ACHN (cell line): ENCODE measurements at regions not wholly inside any gene's neighbourhood (a gene's known extent, or its start where the extent isn't known, plus 50 kb on each side); places are given as distances from the start of the nearest gene placed in this dataset.

Source experiments
- DNase-seq: peaks from one replicate; pipeline ENCODE4 v3.0.0-alpha.2; 2015
- in situ Hi-C: cut with HindIII; loops from 2 replicates; pipeline ENCODE4 v1.10.0; 2017; ENCODE audit warnings: low sequenced_read_pairs, low pct_ligation_motif_present, low pct_unique_long_range_greater_than_20kb

DNA sequence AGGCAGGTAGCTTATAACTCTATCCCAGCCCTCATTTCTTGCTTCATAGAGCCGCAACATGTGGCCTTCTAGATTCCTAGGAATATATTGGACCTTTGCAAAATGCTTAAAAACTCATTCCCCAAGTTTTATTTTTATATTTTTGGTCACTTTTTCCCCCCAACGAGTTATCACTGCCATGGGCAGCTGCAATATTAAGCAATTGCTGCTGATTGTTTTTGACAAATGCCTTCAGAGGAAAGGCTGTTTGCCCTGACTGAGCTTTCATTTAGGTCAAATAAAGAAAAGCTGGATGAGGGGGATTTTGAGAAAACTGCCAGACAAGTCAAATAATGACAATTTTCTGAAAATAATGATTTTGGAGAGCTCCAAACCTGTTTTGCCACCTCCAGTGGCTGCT, 976.9 kb upstream of the MBL2 start:
- in situ Hi-C loops = no loop called here
- DNase-seq = no peak

DNA sequence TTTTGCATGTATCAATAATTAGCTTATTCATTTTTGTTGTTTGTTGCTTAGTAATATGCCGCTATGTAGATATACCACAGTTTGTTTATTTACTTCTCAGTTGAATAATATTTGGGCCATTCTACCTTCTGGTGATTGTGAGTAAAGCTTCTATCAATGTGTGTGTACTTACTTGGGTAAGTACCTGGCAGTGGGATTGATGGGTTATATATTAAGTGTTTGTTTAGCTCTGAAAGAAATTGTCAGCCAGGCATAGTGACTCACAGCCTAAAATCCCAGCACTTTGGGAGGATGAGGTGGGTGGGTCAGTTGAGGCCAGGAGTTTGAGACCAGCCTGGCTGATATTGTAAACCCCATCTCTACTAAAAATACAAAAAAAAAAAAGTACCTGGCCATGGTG, 975.7 kb upstream of the MBL2 start:
- no peak for DNase-seq

DNA sequence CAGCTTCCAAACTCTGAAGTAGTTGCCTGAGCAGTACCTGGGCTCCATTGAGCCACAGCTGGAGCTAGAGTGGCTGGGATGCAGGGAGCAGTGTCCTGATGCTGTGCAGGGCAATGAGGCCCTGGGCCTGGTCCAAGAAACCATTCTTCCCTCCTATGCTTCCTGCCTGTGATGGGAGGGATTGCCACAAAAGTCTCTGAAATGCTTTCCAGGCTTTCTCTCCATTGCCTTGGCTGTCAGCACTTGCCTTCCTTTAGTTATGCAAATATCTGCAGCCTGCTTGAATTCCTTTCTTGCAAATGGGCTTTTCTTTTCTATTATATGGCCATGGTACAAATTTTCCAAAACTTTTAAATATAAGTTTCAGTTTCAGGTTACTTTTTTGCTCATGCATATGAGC, 972.2 kb upstream of the MBL2 start:
- in situ Hi-C loops = no loop called here
- no peak for DNase-seq

More for the DNA sequence above, 975.7 kb upstream of the MBL2 start:
- in situ Hi-C loops = no loop called here

DNA sequence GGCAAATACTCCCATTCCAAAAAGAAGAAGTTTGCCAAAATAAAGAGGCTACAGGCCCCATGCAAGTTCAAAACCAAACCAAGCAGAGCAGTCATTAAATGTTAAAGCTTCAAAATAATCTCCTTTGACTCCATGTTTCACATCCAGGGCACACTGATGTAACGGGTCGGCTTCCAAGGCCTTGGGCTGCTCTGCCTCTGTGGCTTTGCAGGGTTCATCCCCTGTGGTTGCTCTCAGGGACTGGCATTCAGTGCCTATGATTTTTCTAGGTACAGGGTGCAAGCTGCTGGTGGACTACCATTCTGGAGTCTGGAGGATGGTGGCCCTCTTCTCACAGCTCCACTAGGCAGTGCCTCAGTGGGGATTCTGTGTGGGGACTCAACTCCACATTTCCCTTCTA, 971.6 kb upstream of the MBL2 start:
- in situ Hi-C loops = no loop called here

DNA sequence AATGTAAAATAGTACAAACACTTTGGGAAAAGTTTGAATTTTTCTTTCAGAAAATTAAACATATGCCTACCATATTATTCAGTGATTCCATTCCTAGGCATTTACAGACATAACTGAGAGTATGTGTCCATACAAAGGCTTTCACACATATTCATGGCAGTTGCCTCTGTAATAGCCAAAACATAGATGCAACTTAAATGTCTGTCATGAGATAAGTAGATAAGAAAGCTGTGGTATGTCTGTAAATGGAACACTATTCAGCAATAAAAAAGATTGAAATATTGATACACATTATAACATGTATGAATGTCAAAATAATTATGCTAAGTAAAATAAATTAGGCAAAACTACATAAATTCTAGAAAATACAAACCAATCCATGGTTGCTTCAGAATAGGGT, 964.5 kb upstream of the MBL2 start:
- DNase-seq = no peak
- in situ Hi-C loops = no loop called here

More for the DNA sequence above, 971.6 kb upstream of the MBL2 start:
- DNase-seq = no peak

DNA sequence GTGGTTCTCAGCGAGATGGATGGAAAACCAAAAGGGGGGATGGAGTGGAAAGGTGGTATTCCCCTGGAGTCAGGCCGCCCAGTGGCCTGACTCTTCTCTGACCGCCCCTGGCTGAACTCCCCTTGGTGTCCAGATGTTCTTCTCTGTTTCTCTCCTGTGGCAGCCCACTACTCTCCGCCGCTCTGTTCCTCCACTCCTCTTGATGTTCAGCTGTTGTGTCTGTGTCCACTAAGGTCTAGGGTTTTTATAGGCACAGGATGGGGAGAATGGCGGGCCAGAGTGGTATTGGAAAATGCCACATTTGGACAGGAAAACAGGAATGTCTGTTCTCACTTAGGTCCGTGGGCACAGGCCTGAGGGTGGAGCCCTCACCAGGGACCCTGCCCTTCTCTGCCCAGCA, 954.3 kb upstream of the MBL2 start:
- in situ Hi-C loops = no loop called here

DNA sequence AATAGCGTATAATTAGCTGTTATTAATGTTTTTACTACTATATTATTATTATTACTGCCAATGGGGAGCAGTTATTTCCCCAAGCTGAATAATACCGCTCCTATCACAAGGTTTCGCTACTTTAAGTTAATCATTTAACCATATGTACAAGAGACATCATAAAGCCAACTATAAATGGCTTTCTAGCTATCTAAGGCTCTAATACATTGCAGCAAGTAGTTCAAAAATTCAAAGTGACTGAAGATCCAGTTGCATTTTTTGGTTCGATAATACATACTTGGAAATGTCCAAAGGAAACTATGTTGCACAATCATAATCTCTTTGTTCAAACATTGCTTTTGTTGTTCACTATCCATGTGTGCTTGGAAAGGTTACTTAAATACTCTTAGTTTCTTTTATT, 952.0 kb upstream of the MBL2 start:
- no peak for DNase-seq
- in situ Hi-C loops = no loop called here

More for the DNA sequence above, 954.3 kb upstream of the MBL2 start:
- no peak for DNase-seq

DNA sequence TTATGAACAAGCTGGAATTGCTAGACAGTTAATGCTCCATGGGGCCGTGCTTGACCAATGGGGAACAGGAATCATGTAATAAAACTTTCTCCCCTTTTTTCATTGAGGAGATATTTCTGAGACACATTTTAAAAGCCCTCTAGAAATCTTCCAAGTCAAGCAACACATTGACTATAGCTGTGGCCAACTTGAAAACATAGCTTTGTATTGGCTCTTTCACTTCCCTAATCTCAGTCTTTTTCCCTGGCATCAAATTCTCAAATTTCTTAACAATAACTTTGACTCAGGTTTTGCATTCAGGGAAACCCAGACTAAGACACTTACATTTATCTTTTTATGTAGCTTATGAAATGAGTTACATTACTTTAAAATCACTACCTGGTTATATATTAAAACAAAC, 947.1 kb upstream of the MBL2 start:
- in situ Hi-C loops = no loop called here
- DNase-seq = no peak

DNA sequence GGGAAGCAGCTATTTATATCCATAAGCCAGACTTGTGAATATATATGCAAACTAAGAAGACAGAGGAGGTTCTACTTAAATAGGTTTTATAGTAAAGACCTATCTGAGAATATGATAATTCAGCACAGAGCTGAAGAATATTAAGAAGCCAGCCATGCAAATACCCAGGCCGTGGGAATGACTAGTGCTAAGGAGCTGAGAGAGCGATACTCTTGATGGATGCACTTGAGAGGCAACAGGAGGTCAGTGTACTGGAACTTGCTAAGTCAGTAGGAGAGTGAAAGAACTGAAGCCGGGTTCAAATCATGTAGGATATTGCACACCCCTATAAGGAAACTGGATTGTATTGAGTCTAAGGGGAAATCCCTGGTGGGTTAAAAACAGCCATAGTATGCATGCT, 943.6 kb upstream of the MBL2 start:
- in situ Hi-C loops = no loop called here
- no peak for DNase-seq

DNA sequence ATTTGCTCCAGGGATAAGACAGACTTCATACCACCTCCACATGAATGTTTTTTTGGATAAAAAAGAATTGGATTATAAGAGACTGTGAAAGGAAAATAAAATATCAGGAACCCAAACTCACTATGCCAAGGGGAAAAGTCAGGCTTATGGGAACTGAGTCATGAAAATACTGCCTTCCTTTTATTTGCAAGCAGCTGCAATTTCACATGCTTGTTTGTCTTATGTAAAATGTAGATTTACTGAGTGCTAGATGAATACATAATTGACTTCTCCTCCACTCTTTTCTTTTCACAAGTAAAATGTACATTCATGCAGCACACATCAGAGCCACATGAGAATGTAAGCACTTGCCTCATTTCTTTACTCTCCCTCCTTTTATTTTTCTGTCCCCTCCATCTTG, 940.8 kb upstream of the MBL2 start:
- in situ Hi-C loops = no loop called here
- no peak for DNase-seq

DNA sequence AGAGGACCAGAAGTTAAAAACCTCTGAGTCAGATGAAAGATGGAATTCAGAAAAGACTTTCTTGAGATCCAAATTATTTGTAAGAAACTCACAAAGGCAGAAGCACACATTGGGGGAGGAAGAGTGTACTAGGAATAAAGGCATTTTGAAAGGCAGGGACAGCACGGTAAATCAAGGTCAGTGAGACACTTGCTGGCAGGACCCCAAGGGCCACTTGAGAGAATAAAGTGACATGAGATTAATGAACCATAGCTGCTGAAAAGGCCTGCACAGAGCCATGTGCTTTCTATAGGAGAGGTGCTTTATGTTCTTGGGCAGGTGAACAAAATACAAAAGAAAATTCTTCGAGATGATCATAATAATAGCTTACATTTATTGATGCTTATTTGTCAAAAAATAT, 929.9 kb upstream of the MBL2 start:
- DNase-seq = no peak
- in situ Hi-C loops = no loop called here

DNA sequence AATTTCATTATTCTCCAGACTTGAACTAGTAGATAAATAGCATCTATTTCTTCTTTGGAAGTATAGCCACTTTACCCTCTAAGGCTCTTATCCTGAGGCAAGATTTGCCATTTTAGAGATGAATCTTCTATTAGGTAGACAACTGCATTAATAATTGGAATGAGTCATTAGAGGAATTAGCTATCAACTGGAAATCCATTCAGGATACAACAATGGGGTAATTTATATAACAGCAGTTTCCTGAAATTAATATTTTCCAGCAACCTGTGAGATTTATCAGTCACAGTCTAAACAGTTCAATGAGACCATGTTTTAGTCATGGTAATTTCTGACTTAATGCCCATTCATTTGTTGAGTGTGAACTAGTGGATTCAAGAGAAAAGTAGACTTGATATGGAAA, 928.6 kb upstream of the MBL2 start:
- in situ Hi-C loops = no loop called here
- DNase-seq = no peak

DNA sequence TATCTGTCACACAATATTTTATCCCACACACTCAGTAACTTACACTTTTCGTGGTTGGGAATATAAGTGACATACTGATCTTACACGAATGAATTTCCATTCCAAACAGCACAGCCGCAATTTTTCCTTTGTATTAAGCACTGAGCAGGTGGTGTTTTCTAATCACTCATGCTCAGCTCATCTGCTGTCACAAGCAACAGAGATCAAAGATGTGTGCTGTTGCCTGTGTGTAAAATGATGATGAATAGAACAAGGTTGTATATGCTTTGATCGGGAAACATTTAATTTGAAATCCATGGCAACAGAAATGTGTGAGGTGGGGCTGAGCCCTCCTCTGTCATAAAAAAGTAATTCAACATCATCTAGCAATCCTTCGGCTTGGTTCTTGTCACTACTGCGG, 927.7 kb upstream of the MBL2 start:
- DNase-seq = no peak
- in situ Hi-C loops = no loop called here

DNA sequence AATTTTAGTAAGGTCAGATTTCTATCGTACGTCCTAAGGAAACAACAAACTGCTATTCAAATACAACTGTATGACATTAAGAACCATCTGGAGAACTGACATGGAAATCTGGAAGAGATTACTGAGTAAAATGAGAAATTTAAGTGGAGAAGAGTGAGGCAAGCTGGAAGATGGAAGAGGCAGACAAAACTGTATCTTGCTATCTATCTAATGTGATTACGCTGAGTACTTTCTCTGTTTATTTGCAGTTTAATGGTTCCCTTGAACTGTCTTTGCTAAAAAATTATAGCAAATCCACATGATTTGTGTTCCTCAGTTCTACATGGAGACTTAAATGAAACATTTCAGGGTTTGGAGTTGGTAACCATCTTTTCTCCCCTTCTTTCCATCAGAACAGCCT, 927.1 kb upstream of the MBL2 start:
- in situ Hi-C loops = no loop called here
- DNase-seq = no peak

DNA sequence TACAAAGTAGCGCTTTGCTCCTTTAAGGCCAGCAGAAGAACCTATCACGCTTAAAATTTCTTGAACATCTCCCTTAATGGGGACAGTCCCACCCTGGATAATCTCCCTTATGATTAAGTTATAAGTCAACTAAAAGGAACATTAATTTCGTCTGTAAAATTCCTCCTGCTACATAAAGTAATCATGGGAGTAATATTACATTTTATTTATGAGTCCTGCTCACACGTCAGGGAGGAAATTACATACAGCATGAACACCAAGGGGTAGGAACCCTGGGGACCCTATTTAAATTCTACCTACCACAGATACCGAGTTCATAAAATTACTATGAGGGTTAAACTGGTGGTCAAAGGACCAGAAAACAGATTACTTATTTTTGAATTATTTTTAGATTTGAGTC, 926.6 kb upstream of the MBL2 start:
- in situ Hi-C loops = no loop called here
- no peak for DNase-seq

DNA sequence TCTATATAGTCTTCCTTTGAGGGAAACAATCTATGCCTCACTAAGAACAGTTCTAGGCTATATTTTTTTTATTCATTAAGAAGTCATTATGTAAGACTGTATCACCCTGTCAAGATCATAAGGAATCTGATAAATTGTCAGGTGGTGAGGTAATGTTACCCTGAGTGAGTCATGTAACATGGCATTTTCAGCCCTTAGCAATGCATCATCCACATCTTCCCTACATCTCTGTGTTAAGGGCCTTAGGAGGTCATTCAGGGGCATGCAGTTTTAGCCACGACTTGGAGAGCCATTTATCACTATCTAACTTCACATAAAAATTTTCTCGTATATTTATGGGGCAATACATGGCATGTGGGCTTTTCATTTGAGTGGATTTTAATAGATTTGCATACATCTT, 924.5 kb upstream of the MBL2 start:
- in situ Hi-C loops = no loop called here
- peak; percentile 44 for DNase-seq

DNA sequence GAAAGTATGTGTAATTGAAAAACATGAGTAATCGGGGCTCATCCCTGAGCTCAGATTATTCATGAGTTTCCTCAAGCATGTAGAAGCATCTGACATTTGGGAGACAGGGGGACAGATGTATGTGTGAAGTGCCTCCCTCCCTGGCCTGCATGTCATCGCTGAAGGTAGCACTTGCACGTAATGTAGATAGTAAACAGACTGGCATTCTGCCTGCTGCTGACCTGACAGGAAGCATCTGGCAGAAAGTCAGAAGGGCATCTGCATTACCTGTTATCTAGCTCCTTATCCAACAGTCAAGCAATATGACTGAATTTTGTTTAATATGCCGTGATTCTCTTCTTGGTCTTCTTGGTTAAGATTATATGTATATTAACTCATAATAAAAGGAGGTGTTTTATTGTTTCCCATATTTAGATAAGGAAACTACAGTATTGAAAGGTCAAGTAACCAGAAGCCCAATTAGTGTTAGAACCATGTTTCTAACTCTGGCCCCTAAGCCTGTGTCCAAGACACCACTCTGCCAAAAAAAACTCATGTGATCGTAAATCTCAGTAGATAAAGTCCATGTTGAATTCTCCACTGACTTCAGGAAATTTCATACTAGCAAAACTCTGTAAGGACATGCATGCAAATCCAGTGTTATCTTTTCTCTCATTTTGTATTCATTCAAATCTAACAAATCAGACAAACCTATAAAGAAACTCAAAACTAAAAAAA, 918.1 kb upstream of the MBL2 start:
- DNase-seq = no peak
- in situ Hi-C loops = no loop called here

DNA sequence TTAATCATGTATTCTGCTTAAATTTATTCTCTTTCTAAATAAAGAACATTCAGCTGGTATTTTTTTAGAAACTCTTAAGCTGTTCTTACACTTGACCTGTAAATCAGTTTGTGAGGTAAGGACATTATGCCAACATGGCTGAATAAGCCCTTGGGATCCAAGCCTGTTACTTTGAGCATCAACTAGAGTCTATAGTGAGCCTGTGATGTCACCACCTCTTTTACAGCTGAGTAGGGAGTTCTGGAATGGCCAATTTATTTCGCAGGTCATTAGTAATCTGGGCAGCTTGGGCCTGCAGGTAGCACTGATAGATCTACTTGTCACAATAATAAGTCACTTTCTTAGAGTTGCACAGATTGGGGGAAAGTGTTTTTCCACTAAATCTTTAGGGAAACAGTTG, 915.2 kb upstream of the MBL2 start:
- no peak for DNase-seq
- in situ Hi-C loops = no loop called here

DNA sequence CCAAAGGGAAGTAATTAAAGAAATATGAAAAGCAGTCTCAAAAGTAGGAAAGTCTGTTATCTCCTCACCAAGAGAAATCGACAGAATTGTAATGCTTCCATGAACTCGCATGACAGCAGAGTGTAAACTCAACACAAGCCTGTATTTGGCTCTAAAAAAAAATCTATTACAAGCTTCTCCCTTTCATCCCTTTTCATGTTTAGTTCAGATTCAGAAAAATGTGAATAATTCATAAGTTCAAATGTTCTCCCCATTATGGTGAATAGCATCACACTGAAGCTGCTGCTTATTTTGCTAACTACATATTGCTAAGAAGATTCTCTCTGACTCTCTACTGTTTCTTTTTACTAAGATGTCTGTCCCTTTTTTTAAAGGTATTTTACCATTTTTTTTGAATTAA, 910.3 kb upstream of the MBL2 start:
- no peak for DNase-seq
- in situ Hi-C loops = no loop called here

DNA sequence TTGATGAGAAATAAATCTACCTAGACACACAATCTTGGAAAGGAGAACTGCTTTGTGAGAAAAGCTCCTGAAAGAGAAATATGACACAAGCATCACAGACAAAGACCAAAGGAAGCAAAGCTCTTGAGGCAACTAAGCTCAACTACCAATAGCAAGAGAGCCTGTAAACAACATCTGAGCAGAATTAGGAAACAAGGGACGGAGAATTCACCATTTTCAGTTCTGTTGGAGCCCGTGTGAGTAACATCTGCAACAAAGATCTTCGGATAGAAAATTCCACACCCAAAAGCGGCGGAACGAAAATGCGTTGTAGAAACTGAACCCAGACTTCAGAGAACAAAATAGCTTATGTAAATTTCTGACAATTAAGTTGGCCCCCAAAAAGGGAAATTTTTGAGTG, 909.9 kb upstream of the MBL2 start:
- in situ Hi-C loops = no loop called here
- no peak for DNase-seq

DNA sequence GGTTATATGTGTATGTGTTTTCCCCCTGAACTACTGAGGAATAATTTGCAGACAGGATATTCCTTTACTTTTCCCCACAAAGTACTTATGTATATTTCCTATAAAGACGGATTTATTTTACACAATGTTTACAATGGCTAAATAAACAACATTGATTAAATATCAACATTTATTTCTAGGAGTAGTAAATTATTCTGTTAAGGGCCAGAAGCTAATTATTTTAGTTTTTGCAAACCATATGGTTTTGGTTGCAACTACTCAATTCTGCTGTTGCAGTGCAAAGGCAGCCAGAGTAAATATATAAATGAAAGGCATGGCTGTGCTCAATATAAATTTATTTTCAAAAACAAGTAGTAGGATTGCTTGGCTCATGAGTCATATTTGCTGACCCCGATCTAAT, 907.1 kb upstream of the MBL2 start:
- in situ Hi-C loops = no loop called here
- no peak for DNase-seq
